Mucosa of stomach (tissue), 1 donor: ENCODE measurements at regions not wholly inside any gene's neighbourhood (a gene's known extent, or its start where the extent isn't known, plus 50 kb on each side); places are given as distances from the start of the nearest gene placed in this dataset.

ENCODE experiments used
- H3K27me3 ChIP-seq: one replicate; pipeline ENCODE4 v1.7.0; 2013; ENCODE audit warnings: mild to moderate bottlenecking, low read length; ENCODE audit not compliant: control insufficient read depth, insufficient read depth
- H3K36me3 ChIP-seq: one replicate; pipeline ENCODE4 v1.7.0; 2013; ENCODE audit warnings: low read length; ENCODE audit not compliant: control insufficient read depth, insufficient read depth
- H3K4me1 ChIP-seq: one replicate; pipeline ENCODE4 v1.7.0; 2013; ENCODE audit warnings: mild to moderate bottlenecking, low read length; ENCODE audit not compliant: control insufficient read depth, insufficient read depth
- H3K4me3 ChIP-seq: one replicate; pipeline ENCODE4 v1.7.0; 2013; ENCODE audit warnings: low read length
- H3K9ac ChIP-seq: one replicate; pipeline ENCODE4 v1.7.0; 2013; ENCODE audit warnings: mild to moderate bottlenecking, low read length, moderate library complexity
- H3K9me3 ChIP-seq: one replicate; pipeline ENCODE4 v1.7.0; 2013; ENCODE audit warnings: mild to moderate bottlenecking, low read length, moderate library complexity; ENCODE audit not compliant: control insufficient read depth
- donor health status: Pancreatic carcinoma.

DNA sequence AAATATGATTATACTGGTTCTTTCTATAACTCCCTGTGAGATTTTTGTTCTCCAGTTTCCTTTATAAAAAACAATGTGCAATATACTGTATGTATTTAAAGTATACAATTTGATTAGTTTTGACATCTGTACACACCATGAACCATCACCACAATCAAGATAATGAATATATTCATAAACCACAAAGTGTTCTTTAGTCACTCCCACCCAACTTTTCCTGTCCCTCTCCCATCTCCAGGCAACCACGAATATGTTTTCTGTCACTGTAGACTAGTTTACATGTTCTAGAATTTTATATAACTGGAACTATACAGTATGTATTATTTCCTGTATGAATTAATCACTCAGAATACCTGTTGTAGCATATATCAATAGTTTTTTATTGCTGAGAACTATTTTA lies 177.0 kb upstream of the MBNL1 start:
- Histone ChIP-seq H3K9me3 (no peaks in the 10 kb centered on the region), H3K36me3 (no peaks in the 10 kb centered on the region), H3K4me3 (no peak overlapping the region), H3K9ac (no peak overlapping the region), H3K4me1 (no peaks in the 10 kb centered on the region), H3K27me3 (no peaks in the 10 kb centered on the region)

DNA sequence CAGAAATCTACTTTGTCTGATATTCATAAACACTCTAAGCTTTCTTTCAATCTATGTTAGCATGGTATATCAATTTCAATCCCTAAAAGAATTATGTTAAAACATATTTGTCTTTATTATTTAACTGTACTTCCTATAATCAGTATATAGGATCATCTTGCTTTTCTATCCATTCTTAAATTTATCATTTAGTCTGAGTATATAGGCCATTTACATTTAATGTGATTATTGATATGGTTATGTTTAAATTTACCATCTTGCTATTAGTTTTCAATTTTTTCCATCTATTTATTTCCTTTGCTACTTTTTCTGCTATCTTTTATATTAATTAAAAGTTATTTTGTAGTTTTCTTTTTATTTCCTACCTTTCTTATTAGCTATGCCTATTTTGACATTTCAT lies 174.8 kb upstream of the MBNL1 start:
- no peaks in the 10 kb centered on the region for H3K9me3 ChIP-seq
- no peaks in the 10 kb centered on the region for H3K4me1 ChIP-seq
- no peak overlapping the region for H3K4me3 ChIP-seq

DNA sequence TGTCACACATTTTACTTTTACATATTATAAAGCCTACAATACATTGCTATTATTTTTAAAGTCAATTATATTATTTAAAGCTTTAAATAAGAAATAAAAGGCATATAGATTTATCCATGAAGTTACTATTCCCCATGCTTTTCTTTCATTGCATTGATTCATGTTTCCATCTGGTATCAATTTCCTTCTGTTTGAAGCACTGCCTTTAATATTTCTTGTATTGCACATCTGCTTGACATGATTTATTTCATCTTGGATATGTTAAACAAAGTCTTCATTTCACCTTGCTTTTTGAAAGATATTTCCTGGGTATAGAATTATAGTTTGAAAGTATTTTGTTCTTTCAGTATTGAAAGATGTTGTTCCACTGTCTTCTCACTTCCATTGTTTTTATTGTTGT lies 174.3 kb upstream of the MBNL1 start:
- no peaks in the 10 kb centered on the region for H3K36me3 ChIP-seq
- H3K4me3 ChIP-seq = no peak overlapping the region
- no peaks in the 10 kb centered on the region for H3K27me3 ChIP-seq
- no peak overlapping the region for H3K9ac ChIP-seq
- no peaks in the 10 kb centered on the region for H3K4me1 ChIP-seq
- no peaks in the 10 kb centered on the region for H3K9me3 ChIP-seq

More for the DNA sequence above, 174.8 kb upstream of the MBNL1 start:
- no peak overlapping the region for H3K9ac ChIP-seq
- no peaks in the 10 kb centered on the region for H3K27me3 ChIP-seq
- H3K36me3 ChIP-seq = no peaks in the 10 kb centered on the region

DNA sequence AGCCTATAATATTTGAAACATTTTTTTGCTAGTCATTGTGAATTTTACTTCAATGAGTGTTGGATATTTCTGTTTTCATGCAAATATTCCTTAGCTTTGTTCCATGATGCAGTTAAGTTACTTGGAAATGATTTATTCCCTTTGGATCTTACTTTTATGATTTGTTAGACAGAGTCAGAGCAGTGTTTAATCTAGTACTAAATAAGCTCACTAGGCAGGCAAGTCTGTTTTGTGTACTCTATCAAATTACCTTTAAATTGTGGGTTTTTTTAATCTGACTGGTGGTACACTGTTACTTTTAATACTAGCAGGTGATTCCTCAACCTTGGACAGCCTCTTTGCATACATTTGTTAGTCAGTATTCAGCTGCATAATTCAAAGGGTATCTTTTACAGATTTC lies 173.3 kb upstream of the MBNL1 start:
- Histone ChIP-seq H3K4me3 (no peak overlapping the region), H3K9me3 (no peaks in the 10 kb centered on the region), H3K36me3 (no peaks in the 10 kb centered on the region), H3K27me3 (no peaks in the 10 kb centered on the region), H3K9ac (no peak overlapping the region), H3K4me1 (no peaks in the 10 kb centered on the region)

DNA sequence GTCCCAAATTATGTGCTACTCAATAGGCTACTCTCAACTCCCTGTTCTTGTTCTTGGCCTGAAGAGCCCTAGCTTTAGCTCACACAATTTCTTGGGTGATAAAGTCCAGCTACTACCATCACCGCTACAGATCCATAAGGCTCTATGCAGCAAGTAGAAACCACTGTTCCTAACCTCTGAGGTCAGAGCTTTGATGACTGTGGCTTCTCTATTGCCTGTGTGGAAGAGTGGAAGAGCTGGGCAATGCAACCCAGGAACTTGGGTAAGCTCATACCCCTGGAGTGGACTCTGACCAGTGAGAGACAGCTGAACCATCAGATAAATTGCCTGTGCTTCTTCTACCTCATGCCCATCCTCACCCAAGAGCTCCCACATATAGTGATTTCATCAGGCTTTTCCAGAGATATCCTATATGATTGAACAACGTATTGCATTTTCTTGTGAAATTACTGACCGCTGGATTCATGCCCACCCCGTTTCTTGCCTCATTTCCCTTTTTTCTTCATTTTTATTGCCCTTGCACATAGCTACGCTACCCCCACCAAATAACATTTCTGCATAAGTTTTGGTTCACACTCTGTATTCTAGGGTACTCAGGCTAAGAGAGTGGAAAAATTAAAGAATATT lies 172.3 kb upstream of the MBNL1 start:
- H3K36me3 ChIP-seq = no peaks in the 10 kb centered on the region
- H3K9me3 ChIP-seq = no peaks in the 10 kb centered on the region
- no peaks in the 10 kb centered on the region for H3K4me1 ChIP-seq
- no peak overlapping the region for H3K9ac ChIP-seq
- H3K27me3 ChIP-seq = no peaks in the 10 kb centered on the region
- H3K4me3 ChIP-seq = no peak overlapping the region

DNA sequence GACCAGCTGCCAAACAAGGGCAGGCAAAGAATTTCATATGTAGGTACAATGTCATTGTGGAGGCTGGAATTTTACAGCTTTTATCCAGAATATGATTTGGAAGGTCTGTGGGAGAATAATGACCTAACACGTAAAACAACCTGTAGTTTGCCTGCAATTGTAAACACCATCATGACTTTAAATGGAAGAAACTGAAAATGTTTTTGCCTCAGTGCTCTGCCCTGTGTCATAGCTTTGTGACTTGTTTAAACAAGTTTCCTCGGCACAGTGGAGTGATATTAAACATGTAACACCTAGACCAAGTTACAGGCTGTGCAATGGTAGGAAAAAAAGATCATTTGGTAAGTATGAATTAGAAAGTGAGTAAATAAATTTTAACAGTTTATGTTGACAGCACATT lies 171.6 kb upstream of the MBNL1 start:
- H3K4me3 ChIP-seq = no peak overlapping the region
- no peaks in the 10 kb centered on the region for H3K27me3 ChIP-seq
- no peaks in the 10 kb centered on the region for H3K9me3 ChIP-seq
- no peaks in the 10 kb centered on the region for H3K36me3 ChIP-seq
- H3K4me1 ChIP-seq = no peaks in the 10 kb centered on the region
- H3K9ac ChIP-seq = no peak overlapping the region

DNA sequence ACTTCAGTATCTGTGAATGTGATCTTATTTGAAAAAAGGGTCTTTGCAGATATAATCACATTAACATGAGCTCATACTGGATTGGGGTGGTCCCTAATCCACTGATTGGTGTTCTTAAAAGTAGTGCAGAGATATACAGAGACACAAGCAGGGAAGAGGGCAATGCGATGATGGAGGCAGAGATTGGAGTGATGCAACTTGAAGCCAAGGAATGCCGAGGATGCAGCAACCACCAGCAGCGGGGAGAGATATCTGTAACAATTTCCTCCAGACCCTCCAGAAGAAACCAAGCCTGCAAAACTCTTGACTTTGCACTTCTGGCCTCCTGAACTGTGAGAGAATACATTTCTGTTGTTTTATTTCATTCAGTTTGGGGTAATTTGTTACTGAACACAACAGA lies 171.0 kb upstream of the MBNL1 start:
- no peak overlapping the region for H3K9ac ChIP-seq
- H3K27me3 ChIP-seq = no peaks in the 10 kb centered on the region
- no peak overlapping the region for H3K4me3 ChIP-seq
- H3K4me1 ChIP-seq = no peaks in the 10 kb centered on the region
- no peaks in the 10 kb centered on the region for H3K36me3 ChIP-seq
- no peaks in the 10 kb centered on the region for H3K9me3 ChIP-seq

DNA sequence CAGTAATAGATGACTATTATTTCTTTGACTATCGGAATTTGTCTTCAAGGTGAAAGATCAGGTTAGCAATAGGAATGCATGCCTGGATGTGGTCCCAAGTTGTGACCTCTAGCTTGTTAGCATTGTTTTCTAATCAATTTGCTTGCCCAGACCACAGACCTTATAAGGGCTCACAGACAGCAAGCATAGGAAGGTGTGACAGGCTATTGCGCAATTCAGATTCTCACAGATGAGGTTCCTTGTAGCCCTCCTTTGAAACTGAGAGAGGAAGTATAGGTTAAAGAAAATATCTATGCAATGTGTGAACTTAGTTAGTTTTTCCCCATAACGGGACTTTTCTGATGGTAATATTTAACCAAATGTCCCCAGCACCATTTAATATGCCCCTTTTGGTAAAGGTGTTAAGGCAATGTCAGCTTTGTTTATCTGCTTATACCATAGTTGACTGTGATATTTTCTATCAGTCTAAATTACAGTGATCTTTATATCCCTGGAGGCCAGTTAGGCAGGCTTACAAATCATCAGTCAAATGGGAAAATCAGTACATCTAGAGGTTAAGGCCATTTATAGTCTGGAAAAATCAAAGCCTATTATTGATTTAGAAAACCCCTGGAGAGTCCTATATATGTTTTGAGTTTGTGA lies 168.1 kb upstream of the MBNL1 start:
- Histone ChIP-seq H3K36me3 (no peaks in the 10 kb centered on the region), H3K4me1 (no peaks in the 10 kb centered on the region), H3K9me3 (no peaks in the 10 kb centered on the region), H3K27me3 (no peaks in the 10 kb centered on the region), H3K4me3 (no peak overlapping the region), H3K9ac (no peak overlapping the region)

DNA sequence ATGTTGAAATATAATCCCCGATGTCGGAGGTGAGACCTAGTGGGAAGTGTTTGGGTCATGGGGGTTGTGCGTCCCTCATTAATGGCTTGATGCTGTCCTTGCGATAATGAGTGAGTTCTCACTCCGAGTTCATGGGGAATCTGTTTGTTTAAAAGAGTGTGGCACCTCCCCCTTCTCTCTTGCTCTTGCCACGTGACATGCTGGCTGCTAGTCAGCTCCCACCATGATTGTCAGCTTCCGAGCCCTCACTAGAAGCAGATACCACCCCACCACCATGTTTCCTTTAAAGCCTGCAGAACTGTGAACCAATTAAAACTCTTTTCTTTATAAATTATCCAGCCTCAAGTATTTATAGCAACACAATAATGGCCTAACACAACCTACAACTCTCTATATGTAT lies 166.3 kb upstream of the MBNL1 start:
- no peaks in the 10 kb centered on the region for H3K36me3 ChIP-seq
- H3K4me1 ChIP-seq = no peaks in the 10 kb centered on the region
- no peaks in the 10 kb centered on the region for H3K27me3 ChIP-seq
- H3K4me3 ChIP-seq = no peak overlapping the region
- no peak overlapping the region for H3K9ac ChIP-seq
- H3K9me3 ChIP-seq = no peaks in the 10 kb centered on the region

DNA sequence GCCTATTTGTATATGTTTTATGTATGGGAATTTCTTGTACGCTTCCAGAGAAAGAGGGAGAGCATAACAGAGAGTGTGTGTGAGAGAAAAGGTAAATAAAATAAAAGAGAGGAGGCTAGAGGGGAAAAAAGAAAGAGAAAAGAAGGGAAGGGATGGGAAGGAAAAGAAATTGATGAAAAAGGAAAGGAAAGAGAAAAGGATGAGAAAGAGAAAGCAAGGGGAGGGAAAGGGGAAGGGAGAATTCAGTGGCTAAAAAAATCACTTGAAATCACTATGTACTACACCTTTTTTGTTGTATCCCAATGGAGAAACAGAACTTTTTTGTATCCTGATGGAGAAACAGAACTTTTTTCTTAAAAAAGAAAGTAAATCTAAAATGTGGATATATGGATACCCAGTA lies 165.5 kb upstream of the MBNL1 start:
- H3K4me3 ChIP-seq = no peak overlapping the region
- no peaks in the 10 kb centered on the region for H3K9me3 ChIP-seq
- H3K9ac ChIP-seq = no peak overlapping the region
- H3K27me3 ChIP-seq = no peaks in the 10 kb centered on the region
- H3K4me1 ChIP-seq = no peaks in the 10 kb centered on the region
- no peaks in the 10 kb centered on the region for H3K36me3 ChIP-seq

DNA sequence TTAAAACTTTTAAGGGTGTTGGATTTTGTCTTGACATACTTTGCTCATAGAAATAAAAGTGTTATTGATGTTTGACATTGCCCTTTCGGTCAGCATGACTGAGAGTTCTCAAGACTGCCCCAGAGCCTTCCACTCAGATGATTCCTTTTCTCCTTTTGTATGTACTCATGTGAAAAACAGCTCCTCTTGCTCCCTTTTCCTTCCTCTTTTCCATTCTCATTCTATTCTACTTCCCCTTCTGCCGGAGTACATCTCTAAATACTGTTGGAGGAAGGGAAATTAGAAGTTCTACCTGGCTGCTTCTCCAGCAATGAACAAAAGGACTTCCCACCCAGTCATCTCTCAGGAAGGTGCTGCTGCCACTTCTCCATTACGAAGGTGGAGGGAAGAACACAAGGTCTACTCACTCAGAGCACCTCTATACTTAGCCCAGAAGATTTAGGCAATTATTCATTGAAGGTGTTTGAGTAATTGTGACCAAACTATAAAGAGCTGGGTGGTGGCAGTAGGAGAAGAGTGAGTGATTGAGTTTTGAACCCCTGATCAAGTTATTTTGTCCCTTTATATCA lies 163.8 kb upstream of the MBNL1 start:
- Histone ChIP-seq H3K9ac (no peak overlapping the region), H3K4me1 (no peaks in the 10 kb centered on the region), H3K36me3 (no peaks in the 10 kb centered on the region), H3K9me3 (no peaks in the 10 kb centered on the region), H3K27me3 (no peaks in the 10 kb centered on the region), H3K4me3 (no peak overlapping the region)

DNA sequence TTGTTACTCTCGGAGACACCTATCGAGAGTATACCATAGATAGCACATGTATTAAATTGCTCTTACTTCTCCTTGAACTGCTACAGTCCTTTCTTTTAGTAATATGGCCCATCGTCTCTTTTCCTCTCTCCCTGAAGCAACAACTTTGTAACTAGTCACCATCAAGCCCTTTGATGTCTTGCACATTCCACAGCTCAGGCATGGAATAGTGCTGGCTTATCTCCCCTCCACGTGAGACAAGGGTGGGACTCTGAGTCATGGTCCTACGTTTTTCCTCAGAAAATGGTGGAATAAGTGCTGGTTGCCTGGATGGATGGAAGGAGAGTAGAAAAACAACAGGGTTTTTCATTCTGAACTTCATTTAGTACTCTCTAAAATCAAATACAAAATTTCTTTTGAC lies 163.3 kb upstream of the MBNL1 start:
- H3K9me3 ChIP-seq = no peaks in the 10 kb centered on the region
- no peak overlapping the region for H3K9ac ChIP-seq
- no peaks in the 10 kb centered on the region for H3K4me1 ChIP-seq
- H3K27me3 ChIP-seq = no peaks in the 10 kb centered on the region
- H3K4me3 ChIP-seq = no peak overlapping the region
- H3K36me3 ChIP-seq = no peaks in the 10 kb centered on the region
